IMR-90 (cell line): ENCODE measurements at regions not wholly inside any gene's neighbourhood (a gene's known extent, or its start where the extent isn't known, plus 50 kb on each side); places are given as distances from the start of the nearest gene placed in this dataset.
"Not testable (repeated sequence)": the region's sequence is repeated elsewhere in the genome, so short reads cannot be mapped to it uniquely, and the experiment has no call there.

Source experiments
- ATAC-seq: fragments of 200-7000 bp; cut with Tn5 transposase; 2 replicates; pipeline ENCODE4 v1.9.1; 2020; ENCODE audit warnings: low read depth, mild to moderate bottlenecking, moderate library complexity
- BruUV-seq: library from RNA; stranded (reverse); fragments of 400-500 nt; replicated peaks from 2 replicates; lab custom pipeline; 2021; lab: Mats Ljungman, UMichigan
- CTCF ChIA-PET: fragments of 300-600 bp; formaldehyde crosslinking; extraction: SDS; loops from one replicate; lab custom pipeline; 2021; ENCODE audit warnings: antibody characterized with exemption; lab: Yijun Ruan, JAX
- POLR2A ChIA-PET: fragments of 300-600 bp; sonication (Branson Sonifier 250); formaldehyde crosslinking; loops from one replicate; lab custom pipeline; 2022; ENCODE audit warnings: antibody characterized with exemption; ENCODE audit not compliant: unreplicated experiment; lab: Charles Lee
- DNase-seq: peaks from one replicate; pipeline ENCODE4 v3.0.0; 2013
- H2AFZ ChIP-seq: replicated peaks from 2 replicates; pipeline ENCODE3; 2013; ENCODE audit warnings: low read length, mild to moderate bottlenecking; ENCODE audit not compliant: poor library complexity
- H2AK5ac ChIP-seq: 2 replicates; pipeline ENCODE4 v1.6.1; 2013; ENCODE audit warnings: low read depth, low read length, inconsistent platforms
- H2AK9ac ChIP-seq: replicated peaks from 2 replicates; pipeline ENCODE3; 2013; ENCODE audit warnings: mild to moderate bottlenecking, low read depth, low read length, moderate library complexity; ENCODE audit not compliant: poor library complexity
- H2BK120ac ChIP-seq: 2 replicates; pipeline ENCODE4 v1.6.1; 2013; ENCODE audit warnings: low read depth, low read length, inconsistent platforms
- H2BK15ac ChIP-seq: 3 replicates; pipeline ENCODE4 v1.6.1; 2013; ENCODE audit warnings: low read depth, low read length, inconsistent platforms
- H2BK20ac ChIP-seq: 2 replicates; pipeline ENCODE4 v1.6.1; 2013; ENCODE audit warnings: low read depth, mild to moderate bottlenecking, inconsistent platforms, low read length, moderate library complexity
- H2BK5ac ChIP-seq: 2 replicates; pipeline ENCODE4 v1.6.1; 2013; ENCODE audit warnings: mild to moderate bottlenecking, low read depth, low read length, inconsistent platforms; ENCODE audit not compliant: poor library complexity, severe bottlenecking
- H3K14ac ChIP-seq: replicated peaks from 2 replicates; pipeline ENCODE4 v1.6.1; 2013; ENCODE audit warnings: low read depth, low read length, inconsistent platforms
- H3K18ac ChIP-seq: 2 replicates; pipeline ENCODE4 v1.6.1; 2013; ENCODE audit warnings: low read depth, low read length, control low read depth
- H3K23ac ChIP-seq: 2 replicates; pipeline ENCODE4 v1.6.1; 2013; ENCODE audit warnings: low read depth, low read length, inconsistent platforms
- H3K27ac ChIP-seq: 2 replicates; pipeline ENCODE4 v1.5.1; 2013; ENCODE audit warnings: mild to moderate bottlenecking, control low read depth, low read length; ENCODE audit not compliant: insufficient read depth
- H3K27me3 ChIP-seq: 2 replicates; pipeline ENCODE4 v1.6.1; 2013; ENCODE audit warnings: low read length; ENCODE audit not compliant: control insufficient read depth, insufficient read depth
- H3K36me3 ChIP-seq: 2 replicates; pipeline ENCODE4 v1.6.1; 2013; ENCODE audit warnings: low read length, mixed read lengths; ENCODE audit not compliant: control insufficient read depth, insufficient read depth
- H3K4ac ChIP-seq: 2 replicates; pipeline ENCODE4 v1.6.1; 2013; ENCODE audit warnings: low read depth, low read length, inconsistent platforms
- H3K4me1 ChIP-seq: 2 replicates; pipeline ENCODE4 v1.6.1; 2013; ENCODE audit warnings: low read length, mixed read lengths; ENCODE audit not compliant: control insufficient read depth, insufficient read depth
- H3K4me2 ChIP-seq: 2 replicates; pipeline ENCODE4 v1.6.1; 2013; ENCODE audit warnings: low read depth, mild to moderate bottlenecking, control low read depth, low read length, moderate library complexity
- H3K4me3 ChIP-seq: 2 replicates; pipeline ENCODE4 v1.5.1; 2013; ENCODE audit warnings: low read depth, mild to moderate bottlenecking, control low read depth, low read length, moderate library complexity; ENCODE audit not compliant: insufficient read depth
- H3K56ac ChIP-seq: 2 replicates; pipeline ENCODE4 v1.6.1; 2013; ENCODE audit warnings: low read length, inconsistent platforms; ENCODE audit not compliant: insufficient read depth; ENCODE audit errors: extremely low read depth
- H3K79me1 ChIP-seq, 2 experiments: 2 replicates each; pipeline ENCODE4 v1.6.1; 2013; ENCODE audit warnings: low read length in 2 of 2, inconsistent platforms in 1 of 2, low read depth in 1 of 2
- H3K9ac ChIP-seq: 2 replicates; pipeline ENCODE4 v1.6.1; 2013; ENCODE audit warnings: low read depth, low read length, control low read depth
- H3K9me1 ChIP-seq: 2 replicates; pipeline ENCODE4 v1.6.1; 2013; ENCODE audit warnings: low read length, inconsistent platforms; ENCODE audit not compliant: insufficient read depth
- H3K9me3 ChIP-seq: 2 replicates; pipeline ENCODE4 v1.6.1; 2013; ENCODE audit warnings: low read length; ENCODE audit not compliant: control insufficient read depth, insufficient read depth
- H4K20me1 ChIP-seq: 2 replicates; pipeline ENCODE4 v1.6.1; 2013; ENCODE audit warnings: low read length, inconsistent platforms; ENCODE audit not compliant: insufficient read depth
- H4K5ac ChIP-seq: 2 replicates; pipeline ENCODE4 v1.6.1; 2013; ENCODE audit warnings: mild to moderate bottlenecking, low read depth, low read length, control low read depth
- H4K8ac ChIP-seq, 2 experiments: 2 replicates each; pipeline ENCODE4 v1.6.1; 2013; ENCODE audit warnings: low read depth in 2 of 2, low read length in 2 of 2, control low read depth in 1 of 2, inconsistent platforms in 1 of 2
- H4K91ac ChIP-seq: 2 replicates; pipeline ENCODE4 v1.6.1; 2013; ENCODE audit warnings: low read depth, low read length, inconsistent platforms; ENCODE audit not compliant: insufficient read depth
- CTCF ChIP-seq: conservative IDR thresholded peaks from 2 replicates; pipeline ENCODE4 v1.5.1; 2012; ENCODE audit warnings: mild to moderate bottlenecking, low read depth, low read length, improper control_type of control experiment
- WGBS, 2 experiments: methylation state at CpG; one replicate each; pipeline versions ENCODE4 v1.1.5 to v1.1.7; 2013; ENCODE audit warnings: missing lambda C conversion rate in 2 of 2; ENCODE audit not compliant: insufficient read length in 1 of 2; ENCODE audit errors: extremely low coverage in 2 of 2; 5-methylcytosine and 5-hydroxymethylcytosine counted together
- dilution Hi-C: fragments of 300-500 bp; cut with HindIII; formaldehyde crosslinking; loops from one replicate; pipeline ENCODE4 v1.14.3; 2018; ENCODE audit warnings: low sequenced_read_pairs; ENCODE audit not compliant: unreplicated experiment
- in situ Hi-C: fragments of 300-500 bp; cut with MboI; formaldehyde crosslinking; loops from 3 replicates; pipeline ENCODE4 v1.14.3; 2019; ENCODE audit warnings: low sequenced_read_pairs, inconsistent platforms, mixed read lengths
- intact Hi-C: fragments of 100-400 bp; cut with micrococcal nuclease; formaldehyde crosslinking; loops from 2 replicates; pipeline ENCODE4 v1.10.0; 2022

- dilution Hi-C loops, CTCF ChIA-PET, ATAC-seq, DNase-seq, H2AK5ac ChIP-seq, H3K4me3 ChIP-seq, H3K18ac ChIP-seq, H3K56ac ChIP-seq, H2BK15ac ChIP-seq, H4K8ac ChIP-seq, H3K27ac ChIP-seq, H3K9me1 ChIP-seq, H3K14ac ChIP-seq, H3K4me1 ChIP-seq, H4K91ac ChIP-seq, POLR2A ChIA-PET, H3K4ac ChIP-seq, H3K23ac ChIP-seq, H2BK120ac ChIP-seq, H3K9me3 ChIP-seq, H2BK5ac ChIP-seq, BruUV-seq, H3K4me2 ChIP-seq, H4K20me1 ChIP-seq, H4K5ac ChIP-seq, H2AFZ ChIP-seq, H3K79me1 ChIP-seq, H2BK20ac ChIP-seq, in situ Hi-C loops, H3K9ac ChIP-seq, H2AK9ac ChIP-seq, H3K27me3 ChIP-seq, H3K36me3 ChIP-seq: not testable (repeated sequence)
- intact Hi-C loops = loop anchor here (10.0 kb wide), 1 partner anchor 462 kb away; no protein-coding TSS in a partner anchor
- no CpG with 5 or more reads among the region's 16 CpGs for WGBS, 2 experiments
- TF ChIP-seq CTCF = 0 out of 2 replicates have a peak, but pooled peaks have one; percentile 5
Observed at GRCh38 chr7:6953138-6953797, 127.2 kb upstream of the CCZ1B start.

- H3K4ac ChIP-seq, POLR2A ChIA-PET, BruUV-seq, H2BK20ac ChIP-seq, H3K27ac ChIP-seq, H4K91ac ChIP-seq, H3K56ac ChIP-seq, H3K4me2 ChIP-seq, H2AK9ac ChIP-seq, H3K9me3 ChIP-seq, H3K14ac ChIP-seq, H3K18ac ChIP-seq, H2BK120ac ChIP-seq, H3K79me1 ChIP-seq, H2BK15ac ChIP-seq, H3K4me1 ChIP-seq, DNase-seq, H4K8ac ChIP-seq, H3K27me3 ChIP-seq, H4K20me1 ChIP-seq, in situ Hi-C loops, H4K5ac ChIP-seq, H3K4me3 ChIP-seq, H3K23ac ChIP-seq, dilution Hi-C loops, H3K36me3 ChIP-seq, H3K9ac ChIP-seq, H2BK5ac ChIP-seq, H3K9me1 ChIP-seq, CTCF ChIA-PET, ATAC-seq, H2AFZ ChIP-seq, H2AK5ac ChIP-seq: not testable (repeated sequence)
- WGBS, 2 experiments = 80% methylated on average over 2 of the region's 10 CpGs; no CpG with 5 or more reads in 1 of the 2 experiments
- intact Hi-C loops = loop anchor here (10.0 kb wide), 1 partner anchor 461 kb away; no protein-coding TSS in a partner anchor
Observed at GRCh38 chr7:6953798-6954181, 127.7 kb upstream of the CCZ1B start.
